ENCODE measurements at regions not wholly inside any gene's neighbourhood (a gene's known extent, or its start where the extent isn't known, plus 50 kb on each side); places are given as distances from the start of the nearest gene placed in this dataset.
"Not testable (repeated sequence)": the region's sequence is repeated elsewhere in the genome, so short reads cannot be mapped to it uniquely, and the experiment has no call there.

- no peaks in the 10 kb centered on the region for H3K9me3 Mint-ChIP-seq
- H3K27ac Mint-ChIP-seq = no peak overlapping the region
- no peak for DNase-seq (ENCODE audit: low spot score in 2 of 2, unreplicated experiment in 2 of 2)
- H3K27me3 Mint-ChIP-seq (ENCODE audit: low read depth) = no peaks in the 10 kb centered on the region
- no peak for TF ChIP-seq CTCF (IDR thresholded peaks at IDR 0.05; ENCODE audit: unreplicated experiment)
- H3K36me3 Mint-ChIP-seq = no peaks in the 10 kb centered on the region
- peaks cover 25% of the 10 kb centered on the region for H3K4me1 Mint-ChIP-seq
- H3K4me3 Mint-ChIP-seq = no peak overlapping the region
Observed at GRCh38 chr2:216757532-216757931, 62.2 kb upstream of the IGFBP5 start.

GRCh38 chr2:216756435-216756834 is 61.1 kb upstream of the IGFBP5 start:
- no peaks in the 10 kb centered on the region for H3K36me3 Mint-ChIP-seq
- H3K27me3 Mint-ChIP-seq (ENCODE audit: low read depth) = no peaks in the 10 kb centered on the region
- peaks cover 3% of the 10 kb centered on the region for H3K9me3 Mint-ChIP-seq
- H3K4me1 Mint-ChIP-seq = peaks cover 24% of the 10 kb centered on the region
- H3K4me3 Mint-ChIP-seq = no peak overlapping the region
- no peak overlapping the region for H3K27ac Mint-ChIP-seq
- no peak for TF ChIP-seq CTCF (IDR thresholded peaks at IDR 0.05; ENCODE audit: unreplicated experiment)
- DNase-seq (ENCODE audit: low spot score in 2 of 2, unreplicated experiment in 2 of 2) = no peak

GRCh38 chr2:216754812-216755211 is 59.5 kb upstream of the IGFBP5 start:
- Mint-ChIP-seq H3K9me3 (peaks cover 14% of the 10 kb centered on the region), H3K27ac (no peak overlapping the region), H3K36me3 (no peaks in the 10 kb centered on the region), H3K4me1 (peaks cover 21% of the 10 kb centered on the region), H3K4me3 (no peak overlapping the region), H3K27me3 (ENCODE audit: low read depth) (no peaks in the 10 kb centered on the region)
- no peak for DNase-seq (ENCODE audit: low spot score in 2 of 2, unreplicated experiment in 2 of 2)
- no peak for TF ChIP-seq CTCF (IDR thresholded peaks at IDR 0.05; ENCODE audit: unreplicated experiment)

- no peak for TF ChIP-seq CTCF (IDR thresholded peaks at IDR 0.05; ENCODE audit: unreplicated experiment)
- peaks cover 19% of the 10 kb centered on the region for H3K9me3 Mint-ChIP-seq
Observed at GRCh38 chr2:216754336-216754735, 59.0 kb upstream of the IGFBP5 start.

GRCh38 chr2:216752855-216753505 is 57.6 kb upstream of the IGFBP5 start:
- H3K36me3 Mint-ChIP-seq = no peaks in the 10 kb centered on the region
- peaks cover 32% of the 10 kb centered on the region for H3K9me3 Mint-ChIP-seq
- H3K4me1 Mint-ChIP-seq = peaks cover 17% of the 10 kb centered on the region
- TF ChIP-seq CTCF (IDR thresholded peaks at IDR 0.05; ENCODE audit: unreplicated experiment) = no peak
- DNase-seq (ENCODE audit: low spot score in 2 of 2, unreplicated experiment in 2 of 2) = no peak
- no peak overlapping the region for H3K27ac Mint-ChIP-seq
- H3K27me3 Mint-ChIP-seq (ENCODE audit: low read depth) = peaks cover 1% of the 10 kb centered on the region
- no peak overlapping the region for H3K4me3 Mint-ChIP-seq

More at GRCh38 chr2:216754336-216754735, 59.0 kb upstream of the IGFBP5 start:
- H3K4me3 Mint-ChIP-seq = no peak overlapping the region
- DNase-seq (ENCODE audit: low spot score in 2 of 2, unreplicated experiment in 2 of 2) = no peak
- no peak overlapping the region for H3K27ac Mint-ChIP-seq
- H3K36me3 Mint-ChIP-seq = no peaks in the 10 kb centered on the region
- no peaks in the 10 kb centered on the region for H3K27me3 Mint-ChIP-seq (ENCODE audit: low read depth)
- H3K4me1 Mint-ChIP-seq = peaks cover 21% of the 10 kb centered on the region

GRCh38 chr2:216750750-216751149 is 55.4 kb upstream of the IGFBP5 start:
- H3K36me3 Mint-ChIP-seq; DNase-seq (ENCODE audit: low spot score in 2 of 2, unreplicated experiment in 2 of 2); H3K27me3 Mint-ChIP-seq (ENCODE audit: low read depth); H3K27ac Mint-ChIP-seq; H3K4me3 Mint-ChIP-seq; H3K4me1 Mint-ChIP-seq: not testable (repeated sequence)
- H3K9me3 Mint-ChIP-seq = peaks cover 46% of the 10 kb centered on the region

- not testable (repeated sequence) for H3K27me3 Mint-ChIP-seq (ENCODE audit: low read depth)
Observed at GRCh38 chr2:216746268-216746667, 50.9 kb upstream of the IGFBP5 start.

More at GRCh38 chr2:216746268-216746667, 50.9 kb upstream of the IGFBP5 start:
- not testable (repeated sequence) for H3K4me1 Mint-ChIP-seq; H3K36me3 Mint-ChIP-seq; DNase-seq (ENCODE audit: low spot score in 2 of 2, unreplicated experiment in 2 of 2); H3K27ac Mint-ChIP-seq; H3K4me3 Mint-ChIP-seq
- H3K9me3 Mint-ChIP-seq = peaks cover 43% of the 10 kb centered on the region
